ENCODE measurements at regions not wholly inside any gene's neighbourhood (a gene's known extent, or its start where the extent isn't known, plus 50 kb on each side); places are given as distances from the start of the nearest gene placed in this dataset.

DNA sequence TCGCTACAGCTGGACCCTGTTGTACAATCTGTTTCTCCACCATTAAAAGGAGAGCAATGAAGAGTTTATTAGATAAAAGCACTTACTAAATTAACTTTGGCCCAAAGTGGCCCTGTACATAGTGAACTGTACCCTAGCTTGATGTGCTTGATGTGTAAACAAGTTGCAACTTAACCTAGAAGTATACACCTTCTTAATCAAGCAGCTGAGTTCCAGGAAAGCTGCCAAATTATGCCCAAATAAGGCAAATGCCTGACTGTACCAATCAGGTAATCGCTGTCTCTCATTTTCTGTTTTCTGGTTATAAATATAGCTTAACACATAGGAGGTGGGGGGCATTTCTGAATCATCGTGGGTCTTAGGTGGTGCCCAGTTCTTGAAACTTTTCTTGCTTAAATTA, 704.8 kb upstream of the CBLB start:
- Histone ChIP-seq H3K27ac (ENCODE audit: low read depth in 1 of 2, low read length in 2 of 2) (no peak overlapping the region), H3K4me3 (ENCODE audit: low read depth in 1 of 3, low read length in 3 of 3) (no peak overlapping the region), H3K9me3 (ENCODE audit: control insufficient read depth in 4 of 4, low read length in 3 of 4) (no peaks in the 10 kb centered on the region), H3K36me3 (ENCODE audit: control insufficient read depth in 4 of 4, insufficient read depth in 3 of 4, low read depth in 1 of 4, low read length in 3 of 4) (no peaks in the 10 kb centered on the region), H3K4me1 (ENCODE audit: control insufficient read depth in 4 of 4, insufficient read depth in 4 of 4, low read length in 3 of 4) (no peaks in the 10 kb centered on the region), H3K9ac (ENCODE audit: low read depth in 1 of 2, low read length in 2 of 2) (no peak overlapping the region), H3K27me3 (ENCODE audit: control insufficient read depth in 4 of 4, insufficient read depth in 4 of 4, low read length in 3 of 4) (no peaks in the 10 kb centered on the region)
- 86% methylated on average over 3 of the region's 3 CpGs for WGBS
- no peak for TF ChIP-seq TAF1 (conservative IDR thresholded peaks at IDR 0.05)
- no peak for TF ChIP-seq HNF4A (conservative IDR thresholded peaks at IDR 0.05)
- no peak for TF ChIP-seq ZBTB33 (IDR thresholded peaks at IDR 0.05)
- no peak for TF ChIP-seq FOXA2 (IDR thresholded peaks at IDR 0.05)
- no peak for TF ChIP-seq SP1 (IDR thresholded peaks at IDR 0.05)
- TF ChIP-seq EGR1 (IDR thresholded peaks at IDR 0.05; ENCODE audit: low read depth in 2 of 2) = no peak
- TF ChIP-seq CTCF (IDR thresholded peaks at IDR 0.05; ENCODE audit: low read depth, low read length, missing input control) = no peak
- TF ChIP-seq JUND (IDR thresholded peaks at IDR 0.05) = no peak
- DNase-seq (ENCODE audit: low spot score) = no peak

- no peak for TF ChIP-seq HNF4A (conservative IDR thresholded peaks at IDR 0.05)
- TF ChIP-seq NR2F2 (IDR thresholded peaks at IDR 0.05) = no peak
- Histone ChIP-seq H3K9ac (ENCODE audit: low read depth in 1 of 2, low read length in 2 of 2) (no peak overlapping the region), H3K27ac (ENCODE audit: low read depth in 1 of 2, low read length in 2 of 2) (no peak overlapping the region), H3K4me3 (ENCODE audit: low read depth in 1 of 3, low read length in 3 of 3) (no peak overlapping the region), H3K9me3 (ENCODE audit: control insufficient read depth in 4 of 4, low read length in 3 of 4) (no peaks in the 10 kb centered on the region), H3K36me3 (ENCODE audit: control insufficient read depth in 4 of 4, insufficient read depth in 3 of 4, low read depth in 1 of 4, low read length in 3 of 4) (no peaks in the 10 kb centered on the region), H3K4me1 (ENCODE audit: control insufficient read depth in 4 of 4, insufficient read depth in 4 of 4, low read length in 3 of 4) (no peaks in the 10 kb centered on the region), H3K27me3 (ENCODE audit: control insufficient read depth in 4 of 4, insufficient read depth in 4 of 4, low read length in 3 of 4) (no peaks in the 10 kb centered on the region)
- no peak for DNase-seq (ENCODE audit: low spot score)
- 76% methylated on average over 1 of the region's 1 CpG for WGBS
These were observed 706.2 kb upstream of the CBLB start for GRCh38 chr3:106575029-106575428.

GRCh38 chr3:106577241-106577640, 708.4 kb upstream of the CBLB start:
- H3K27ac ChIP-seq (ENCODE audit: low read depth in 1 of 2, low read length in 2 of 2) = no peak overlapping the region
- no peaks in the 10 kb centered on the region for H3K27me3 ChIP-seq (ENCODE audit: control insufficient read depth in 4 of 4, insufficient read depth in 4 of 4, low read length in 3 of 4)
- H3K9me3 ChIP-seq (ENCODE audit: control insufficient read depth in 4 of 4, low read length in 3 of 4) = no peaks in the 10 kb centered on the region
- 81% methylated on average over 1 of the region's 1 CpG for WGBS
- no peaks in the 10 kb centered on the region for H3K4me1 ChIP-seq (ENCODE audit: control insufficient read depth in 4 of 4, insufficient read depth in 4 of 4, low read length in 3 of 4)
- no peak overlapping the region for H3K4me3 ChIP-seq (ENCODE audit: low read depth in 1 of 3, low read length in 3 of 3)
- no peaks in the 10 kb centered on the region for H3K36me3 ChIP-seq (ENCODE audit: control insufficient read depth in 4 of 4, insufficient read depth in 3 of 4, low read depth in 1 of 4, low read length in 3 of 4)
- TF ChIP-seq YY1 (IDR thresholded peaks at IDR 0.05) = no peak
- no peak for TF ChIP-seq NR2F2 (IDR thresholded peaks at IDR 0.05)
- no peak for TF ChIP-seq RXRA (IDR thresholded peaks at IDR 0.05)
- no peak for TF ChIP-seq CTCF (IDR thresholded peaks at IDR 0.05; ENCODE audit: low read depth, low read length, missing input control)
- TF ChIP-seq ATF3 (IDR thresholded peaks at IDR 0.05) = no peak
- TF ChIP-seq TAF1 (conservative IDR thresholded peaks at IDR 0.05) = no peak
- TF ChIP-seq JUND (IDR thresholded peaks at IDR 0.05) = no peak
- no peak for TF ChIP-seq GABPA (IDR thresholded peaks at IDR 0.05 in 1 of 2, conservative IDR thresholded peaks at IDR 0.05 in 1 of 2)
- TF ChIP-seq HNF4G (IDR thresholded peaks at IDR 0.05) = no peak
- no peak for TF ChIP-seq HNF4A (conservative IDR thresholded peaks at IDR 0.05)
- no peak for TF ChIP-seq MAX (IDR thresholded peaks at IDR 0.05)
- TF ChIP-seq RAD21 (IDR thresholded peaks at IDR 0.05) = no peak
- no peak for TF ChIP-seq FOXA1 (IDR thresholded peaks at IDR 0.05)
- no peak for TF ChIP-seq SP1 (IDR thresholded peaks at IDR 0.05)
- no peak for TF ChIP-seq FOXA2 (IDR thresholded peaks at IDR 0.05)
- no peak for TF ChIP-seq ZBTB33 (IDR thresholded peaks at IDR 0.05)
- TF ChIP-seq EGR1 (IDR thresholded peaks at IDR 0.05; ENCODE audit: low read depth in 2 of 2) = no peak
- DNase-seq (ENCODE audit: low spot score) = no peak
- no peak overlapping the region for H3K9ac ChIP-seq (ENCODE audit: low read depth in 1 of 2, low read length in 2 of 2)

Measured in liver (tissue), 8 donors.